Liver (tissue), 3 donors: ENCODE measurements at regions not wholly inside any gene's neighbourhood (a gene's known extent, or its start where the extent isn't known, plus 50 kb on each side); places are given as distances from the start of the nearest gene placed in this dataset.

ENCODE experiments used
- ATF3 ChIP-seq: IDR thresholded peaks from 2 replicates; pipeline ENCODE4 v1.6.1; 2016; ENCODE audit warnings: antibody characterized with exemption
- CTCF ChIP-seq: fragments of 150-350 bp; IDR thresholded peaks from 2 replicates; pipeline ENCODE4 v1.5.1; 2017; ENCODE audit warnings: improper control_type of control experiment, low read depth, low read length; ENCODE audit not compliant: missing input control
- EGR1 ChIP-seq, 2 donors: IDR thresholded peaks; 2 replicates each; pipeline ENCODE4 v1.6.1; 2016 to 2018; ENCODE audit warnings: antibody characterized with exemption in 2 of 2, low read depth in 2 of 2
- JUND ChIP-seq, 2 donors: IDR thresholded peaks; 2 replicates each; pipeline ENCODE4 v1.6.1; 2016; ENCODE audit warnings: antibody characterized with exemption in 2 of 2
- MAX ChIP-seq: IDR thresholded peaks from 2 replicates; pipeline ENCODE4 v1.6.1; 2016; ENCODE audit warnings: antibody characterized with exemption
- RAD21 ChIP-seq, 2 donors: IDR thresholded peaks; 2 replicates each; pipeline ENCODE4 v1.6.1; 2016; ENCODE audit warnings: antibody characterized with exemption in 2 of 2, mild to moderate bottlenecking in 2 of 2
- REST ChIP-seq: IDR thresholded peaks from 2 replicates; pipeline ENCODE4 v1.6.1; 2016; ENCODE audit warnings: antibody characterized with exemption, mild to moderate bottlenecking
- SP1 ChIP-seq: IDR thresholded peaks from 2 replicates; pipeline ENCODE4 v1.6.1; 2018; ENCODE audit warnings: antibody characterized with exemption, mild to moderate bottlenecking
- TAF1 ChIP-seq: conservative IDR thresholded peaks from 2 replicates; pipeline ENCODE4 v1.6.1; 2016; ENCODE audit warnings: antibody characterized with exemption, mild to moderate bottlenecking
- YY1 ChIP-seq: IDR thresholded peaks from 2 replicates; pipeline ENCODE4 v1.6.1; 2016; ENCODE audit warnings: antibody characterized with exemption, mild to moderate bottlenecking
- donor health status: healthy.
- donor health status: healthy.

- TF ChIP-seq MAX (no peak), JUND (IDR thresholded peaks at IDR 0.05) (no peak), CTCF (no peak), ATF3 (no peak), YY1 (no peak), REST (no peak), SP1 (no peak), RAD21 (IDR thresholded peaks at IDR 0.05) (no peak), EGR1 (IDR thresholded peaks at IDR 0.05; ENCODE audit: low read depth in 2 of 2) (no peak), TAF1 (no peak)
These were observed 505.2 kb downstream of the SHQ1 start for GRCh38 chr3:72343078-72343477.
